ENCODE measurements at regions not wholly inside any gene's neighbourhood (a gene's known extent, or its start where the extent isn't known, plus 50 kb on each side); places are given as distances from the start of the nearest gene placed in this dataset.

DNA sequence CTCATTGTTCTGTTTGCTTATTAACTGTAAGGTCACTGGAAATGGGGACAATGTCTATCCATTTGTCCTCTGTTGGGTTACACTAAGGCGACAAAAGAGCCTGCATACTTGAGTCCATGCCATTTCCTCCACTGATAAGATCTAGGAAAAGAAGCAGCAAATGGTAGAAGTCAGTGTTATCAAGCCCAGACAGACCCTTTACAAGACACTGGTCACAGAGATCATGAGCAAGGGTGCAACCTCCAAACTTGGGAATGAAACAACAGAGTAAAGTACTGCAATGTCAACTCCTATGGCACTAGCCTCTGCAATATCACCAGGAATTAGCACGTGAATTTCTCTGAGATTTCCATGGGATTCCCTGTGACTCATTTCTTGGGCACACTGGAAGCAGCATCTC, 126.9 kb downstream of the ID4 start:
- no peak overlapping the region for H3K9ac ChIP-seq (ENCODE audit: low read length)
- H3K36me3 ChIP-seq (ENCODE audit: control insufficient read depth in 1 of 2, insufficient read depth in 2 of 2, low read depth in 1 of 2, low read length in 2 of 2) = no peaks in the 10 kb centered on the region

DNA sequence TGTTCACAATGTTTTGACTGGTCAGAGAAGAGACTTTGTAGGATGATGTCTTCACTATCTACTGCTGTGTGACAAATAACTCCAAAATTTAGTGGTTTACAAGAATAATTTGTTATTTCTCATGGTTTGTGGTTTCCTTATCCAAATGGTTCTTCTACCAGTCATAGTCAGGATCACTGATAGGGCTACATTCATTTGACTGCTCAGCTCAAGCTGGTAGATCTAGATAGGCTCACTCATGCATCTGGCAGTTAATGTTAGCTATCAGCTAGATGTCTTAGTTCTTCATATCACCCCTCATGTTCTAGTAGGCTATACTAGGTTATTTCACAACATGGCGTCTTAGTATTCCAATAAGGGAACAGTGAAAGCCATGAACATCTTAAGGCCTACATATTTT, 131.0 kb downstream of the ID4 start:
- no CpG with 5 or more reads among the region's 1 CpG for WGBS
- H3K79me1 ChIP-seq (replicated peaks; ENCODE audit: low read length, poor library complexity, severe bottlenecking) = no peaks in the 10 kb centered on the region

More for the DNA sequence above, 126.9 kb downstream of the ID4 start:
- Histone ChIP-seq H4K91ac (ENCODE audit: low read length) (no peak overlapping the region), H3K4me1 (ENCODE audit: control insufficient read depth, insufficient read depth, low read depth, low read length) (no peaks in the 10 kb centered on the region), H2BK120ac (ENCODE audit: low read depth, low read length) (no peak overlapping the region), H2BK12ac (ENCODE audit: low read length in 2 of 2) (no peak overlapping the region), H3K79me1 (replicated peaks; ENCODE audit: low read length, poor library complexity, severe bottlenecking) (no peaks in the 10 kb centered on the region), H4K8ac (ENCODE audit: low read length) (no peak overlapping the region), H3K4me2 (ENCODE audit: low read length, poor library complexity, severe bottlenecking) (no peak overlapping the region), H3K23ac (ENCODE audit: low read length in 2 of 2) (no peak overlapping the region), H2AFZ (ENCODE audit: low read depth, low read length) (no peak overlapping the region), H3K4me3 (ENCODE audit: insufficient read depth in 1 of 2, low read depth in 1 of 2, low read length in 2 of 2) (no peak overlapping the region), H3K9me3 (ENCODE audit: control insufficient read depth, low read length) (peaks cover 5% of the 10 kb centered on the region), H2BK5ac (ENCODE audit: low read depth, low read length, poor library complexity, severe bottlenecking) (no peak overlapping the region), H3K27me3 (ENCODE audit: control insufficient read depth in 1 of 2, insufficient read depth in 1 of 2, low read length in 2 of 2) (no peaks in the 10 kb centered on the region), H2BK15ac (ENCODE audit: low read depth, poor library complexity, severe bottlenecking) (no peak overlapping the region), H3K27ac (ENCODE audit: low read length, poor library complexity, severe bottlenecking) (no peak overlapping the region), H2AK5ac (ENCODE audit: low read length, severe bottlenecking) (no peak overlapping the region), H3K14ac (ENCODE audit: low read length in 2 of 2) (no peak overlapping the region), H3K4ac (ENCODE audit: low read depth in 1 of 2, low read length in 2 of 2) (no peak overlapping the region), H3K18ac (ENCODE audit: low read depth in 1 of 2, low read length in 2 of 2) (no peak overlapping the region)
- 70% methylated on average over 2 of the region's 2 CpGs for whole genome bisulfite sequencing
- no peak for DNase-seq

DNA sequence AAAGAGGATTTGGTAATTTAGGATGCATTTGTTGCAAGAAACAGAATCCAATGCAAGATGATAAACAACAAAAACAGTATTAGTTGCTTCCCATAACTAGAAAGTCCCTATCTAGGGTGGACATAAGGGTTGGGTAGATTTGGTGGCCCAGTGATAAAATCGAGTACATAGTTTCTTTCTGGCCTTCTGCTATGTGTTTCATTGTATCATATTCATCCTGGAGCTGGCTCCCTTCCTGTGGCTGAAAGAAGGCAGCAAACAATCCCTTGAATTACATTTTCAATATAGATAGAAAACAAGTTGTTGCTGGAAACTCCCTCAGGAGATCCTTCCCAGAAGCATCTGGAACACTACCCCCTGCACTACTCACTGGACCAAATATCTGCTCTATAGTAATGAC, 135.1 kb downstream of the ID4 start:
- Histone ChIP-seq H3K27ac (ENCODE audit: low read length, poor library complexity, severe bottlenecking) (no peak overlapping the region), H2BK12ac (ENCODE audit: low read length in 2 of 2) (no peak overlapping the region), H3K4me2 (ENCODE audit: low read length, poor library complexity, severe bottlenecking) (no peak overlapping the region), H3K79me1 (replicated peaks; ENCODE audit: low read length, poor library complexity, severe bottlenecking) (no peaks in the 10 kb centered on the region), H3K4me3 (ENCODE audit: insufficient read depth in 1 of 2, low read depth in 1 of 2, low read length in 2 of 2) (no peak overlapping the region), H3K4me1 (ENCODE audit: control insufficient read depth, insufficient read depth, low read depth, low read length) (no peaks in the 10 kb centered on the region), H4K8ac (ENCODE audit: low read length) (no peak overlapping the region), H2BK15ac (ENCODE audit: low read depth, poor library complexity, severe bottlenecking) (no peak overlapping the region), H3K14ac (ENCODE audit: low read length in 2 of 2) (no peak overlapping the region), H3K9me3 (ENCODE audit: control insufficient read depth, low read length) (no peaks in the 10 kb centered on the region), H2AK5ac (ENCODE audit: low read length, severe bottlenecking) (no peak overlapping the region), H3K9ac (ENCODE audit: low read length) (no peak overlapping the region), H3K27me3 (ENCODE audit: control insufficient read depth in 1 of 2, insufficient read depth in 1 of 2, low read length in 2 of 2) (no peaks in the 10 kb centered on the region), H2BK5ac (ENCODE audit: low read depth, low read length, poor library complexity, severe bottlenecking) (no peak overlapping the region), H2BK120ac (ENCODE audit: low read depth, low read length) (no peak overlapping the region), H3K36me3 (ENCODE audit: control insufficient read depth in 1 of 2, insufficient read depth in 2 of 2, low read depth in 1 of 2, low read length in 2 of 2) (no peaks in the 10 kb centered on the region), H3K4ac (ENCODE audit: low read depth in 1 of 2, low read length in 2 of 2) (no peak overlapping the region), H3K23ac (ENCODE audit: low read length in 2 of 2) (no peak overlapping the region), H4K91ac (ENCODE audit: low read length) (no peak overlapping the region), H2AFZ (ENCODE audit: low read depth, low read length) (no peak overlapping the region), H3K18ac (ENCODE audit: low read depth in 1 of 2, low read length in 2 of 2) (no peak overlapping the region)
- no CpG with 5 or more reads among the region's 1 CpG for WGBS
- DNase-seq = no peak

More for the DNA sequence above, 131.0 kb downstream of the ID4 start:
- Histone ChIP-seq H2AFZ (ENCODE audit: low read depth, low read length) (no peak overlapping the region), H2BK120ac (ENCODE audit: low read depth, low read length) (no peak overlapping the region), H3K4me2 (ENCODE audit: low read length, poor library complexity, severe bottlenecking) (no peak overlapping the region), H4K8ac (ENCODE audit: low read length) (no peak overlapping the region), H3K9me3 (ENCODE audit: control insufficient read depth, low read length) (peaks cover 2% of the 10 kb centered on the region), H2BK5ac (ENCODE audit: low read depth, low read length, poor library complexity, severe bottlenecking) (no peak overlapping the region), H3K4ac (ENCODE audit: low read depth in 1 of 2, low read length in 2 of 2) (no peak overlapping the region), H3K9ac (ENCODE audit: low read length) (no peak overlapping the region), H3K27ac (ENCODE audit: low read length, poor library complexity, severe bottlenecking) (no peak overlapping the region), H3K18ac (ENCODE audit: low read depth in 1 of 2, low read length in 2 of 2) (no peak overlapping the region), H2BK15ac (ENCODE audit: low read depth, poor library complexity, severe bottlenecking) (no peak overlapping the region), H3K23ac (ENCODE audit: low read length in 2 of 2) (no peak overlapping the region), H3K4me1 (ENCODE audit: control insufficient read depth, insufficient read depth, low read depth, low read length) (no peaks in the 10 kb centered on the region), H3K4me3 (ENCODE audit: insufficient read depth in 1 of 2, low read depth in 1 of 2, low read length in 2 of 2) (no peak overlapping the region), H2BK12ac (ENCODE audit: low read length in 2 of 2) (no peak overlapping the region), H4K91ac (ENCODE audit: low read length) (no peak overlapping the region), H2AK5ac (ENCODE audit: low read length, severe bottlenecking) (no peak overlapping the region), H3K14ac (ENCODE audit: low read length in 2 of 2) (no peak overlapping the region), H3K27me3 (ENCODE audit: control insufficient read depth in 1 of 2, insufficient read depth in 1 of 2, low read length in 2 of 2) (no peaks in the 10 kb centered on the region), H3K36me3 (ENCODE audit: control insufficient read depth in 1 of 2, insufficient read depth in 2 of 2, low read depth in 1 of 2, low read length in 2 of 2) (no peaks in the 10 kb centered on the region)
- DNase-seq = no peak

DNA sequence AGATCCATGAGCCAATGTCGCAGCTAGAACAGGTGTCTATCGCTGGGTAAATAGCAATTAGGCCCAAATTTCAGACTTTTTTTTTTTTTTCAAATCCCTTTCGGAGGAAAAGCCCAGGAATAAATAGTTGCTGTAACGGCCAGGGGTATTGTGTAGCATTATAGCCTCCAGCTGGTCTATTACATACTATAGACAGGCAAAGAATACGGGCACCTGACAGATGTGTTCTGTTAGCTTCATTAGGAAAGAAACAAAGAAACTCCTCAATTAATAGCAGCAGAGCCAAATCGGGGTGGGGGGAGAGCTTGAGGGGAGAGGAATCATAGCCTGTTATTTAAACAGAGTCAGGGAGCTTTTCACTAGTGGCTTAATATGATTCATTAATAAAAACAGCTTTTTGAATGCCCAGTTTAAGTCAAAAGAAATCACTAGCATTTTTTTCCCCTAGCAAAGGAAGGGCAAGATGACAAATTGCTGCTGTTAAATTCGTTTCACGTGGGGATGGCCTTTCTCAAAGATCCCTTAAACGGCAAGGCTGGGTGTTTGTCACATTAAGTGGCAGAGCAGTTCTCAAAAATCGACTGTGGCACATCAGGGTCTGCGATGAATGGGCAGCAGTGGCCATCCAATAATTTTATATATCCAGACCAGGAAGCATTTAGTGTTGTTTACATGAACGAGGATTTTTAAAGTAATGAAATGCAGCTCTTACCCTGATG, 139.4 kb downstream of the ID4 start:
- Histone ChIP-seq H2BK120ac (ENCODE audit: low read depth, low read length) (no peak overlapping the region), H3K18ac (ENCODE audit: low read depth in 1 of 2, low read length in 2 of 2) (no peak overlapping the region), H3K4ac (ENCODE audit: low read depth in 1 of 2, low read length in 2 of 2) (no peak overlapping the region), H2BK12ac (ENCODE audit: low read length in 2 of 2) (no peak overlapping the region), H4K91ac (ENCODE audit: low read length) (no peak overlapping the region), H3K23ac (ENCODE audit: low read length in 2 of 2) (no peak overlapping the region), H2BK15ac (ENCODE audit: low read depth, poor library complexity, severe bottlenecking) (no peak overlapping the region), H3K79me1 (replicated peaks; ENCODE audit: low read length, poor library complexity, severe bottlenecking) (no peaks in the 10 kb centered on the region), H2AK5ac (ENCODE audit: low read length, severe bottlenecking) (no peak overlapping the region), H2BK5ac (ENCODE audit: low read depth, low read length, poor library complexity, severe bottlenecking) (no peak overlapping the region), H3K27me3 (ENCODE audit: control insufficient read depth in 1 of 2, insufficient read depth in 1 of 2, low read length in 2 of 2) (no peaks in the 10 kb centered on the region), H3K14ac (ENCODE audit: low read length in 2 of 2) (no peak overlapping the region), H4K8ac (ENCODE audit: low read length) (no peak overlapping the region), H3K4me1 (ENCODE audit: control insufficient read depth, insufficient read depth, low read depth, low read length) (no peaks in the 10 kb centered on the region), H3K27ac (ENCODE audit: low read length, poor library complexity, severe bottlenecking) (no peak overlapping the region), H3K9ac (ENCODE audit: low read length) (no peak overlapping the region), H3K4me3 (ENCODE audit: insufficient read depth in 1 of 2, low read depth in 1 of 2, low read length in 2 of 2) (no peak overlapping the region), H3K4me2 (ENCODE audit: low read length, poor library complexity, severe bottlenecking) (no peak overlapping the region), H3K9me3 (ENCODE audit: control insufficient read depth, low read length) (no peaks in the 10 kb centered on the region), H3K36me3 (ENCODE audit: control insufficient read depth in 1 of 2, insufficient read depth in 2 of 2, low read depth in 1 of 2, low read length in 2 of 2) (no peaks in the 10 kb centered on the region), H2AFZ (ENCODE audit: low read depth, low read length) (no peak overlapping the region)
- 74% methylated on average over 10 of the region's 12 CpGs for WGBS
- DNase-seq = no peak
